HFFc6 (cell line): ENCODE measurements at regions not wholly inside any gene's neighbourhood (a gene's known extent, or its start where the extent isn't known, plus 50 kb on each side); places are given as distances from the start of the nearest gene placed in this dataset.
"Not testable (repeated sequence)": the region's sequence is repeated elsewhere in the genome, so short reads cannot be mapped to it uniquely, and the experiment has no call there.

Experiments
- DNase-seq: peaks from one replicate; pipeline ENCODE4 v3.0.0-alpha.2; 2018
- H3K27ac Mint-ChIP-seq: 2 replicates; pipeline ENCODE4 v1.8.0; 2020; ENCODE audit warnings: mild to moderate bottlenecking, mixed read lengths
- H3K27me3 Mint-ChIP-seq: 2 replicates; pipeline ENCODE4 v1.8.0; 2021; ENCODE audit warnings: mild to moderate bottlenecking, moderate library complexity, mixed read lengths; ENCODE audit not compliant: insufficient read depth
- H3K36me3 Mint-ChIP-seq: 2 replicates; pipeline ENCODE4 v1.8.0; 2021; ENCODE audit warnings: low read depth, mixed read lengths
- H3K4me1 Mint-ChIP-seq: 2 replicates; pipeline ENCODE4 v1.8.0; 2020; ENCODE audit warnings: low read depth, mixed read lengths
- H3K4me3 Mint-ChIP-seq: 2 replicates; pipeline ENCODE4 v1.8.0; 2020; ENCODE audit warnings: mild to moderate bottlenecking, moderate library complexity, mixed read lengths
- H3K9me3 Mint-ChIP-seq: 2 replicates; pipeline ENCODE4 v1.8.0; 2020; ENCODE audit warnings: mild to moderate bottlenecking, mixed read lengths
- TF ChIP-seq, protein P1 (sequence below): fragments of 200-600 bp; sonication (generic); IDR thresholded peaks from 2 replicates; pipeline ENCODE4 v1.5.0; 2021; ENCODE audit warnings: antibody characterized with exemption, mild to moderate bottlenecking

- not testable (repeated sequence) for DNase-seq, H3K4me1 Mint-ChIP-seq, H3K27ac Mint-ChIP-seq, H3K4me3 Mint-ChIP-seq, H3K9me3 Mint-ChIP-seq, H3K27me3 Mint-ChIP-seq, H3K36me3 Mint-ChIP-seq
Observed at GRCh38 chr7:76780693-76781092, 153.6 kb upstream of the POMZP3 start.

DNA sequence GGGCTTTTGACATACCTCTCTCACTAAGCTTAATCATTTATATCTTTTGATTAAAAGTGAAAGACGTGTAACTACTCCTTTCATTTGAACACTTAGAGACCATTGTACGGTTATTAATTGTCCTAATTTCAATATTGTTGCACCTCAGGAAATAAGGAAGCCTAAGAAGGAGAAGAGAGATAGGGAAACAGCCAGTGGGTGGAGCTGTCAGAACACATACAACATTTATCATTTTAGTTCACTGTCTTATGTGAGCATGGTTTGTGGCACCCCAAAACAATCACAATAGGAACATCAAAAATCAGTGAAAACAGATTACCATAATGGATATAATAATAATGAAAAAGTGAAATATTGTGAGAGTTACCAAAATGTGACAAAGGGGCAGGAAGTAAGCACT is 147.2 kb upstream of the POMZP3 start:
- H3K4me3 Mint-ChIP-seq, H3K27ac Mint-ChIP-seq, H3K4me1 Mint-ChIP-seq, H3K27me3 Mint-ChIP-seq, H3K36me3 Mint-ChIP-seq, DNase-seq, H3K9me3 Mint-ChIP-seq: not testable (repeated sequence)
- TF ChIP-seq, protein P1, sequence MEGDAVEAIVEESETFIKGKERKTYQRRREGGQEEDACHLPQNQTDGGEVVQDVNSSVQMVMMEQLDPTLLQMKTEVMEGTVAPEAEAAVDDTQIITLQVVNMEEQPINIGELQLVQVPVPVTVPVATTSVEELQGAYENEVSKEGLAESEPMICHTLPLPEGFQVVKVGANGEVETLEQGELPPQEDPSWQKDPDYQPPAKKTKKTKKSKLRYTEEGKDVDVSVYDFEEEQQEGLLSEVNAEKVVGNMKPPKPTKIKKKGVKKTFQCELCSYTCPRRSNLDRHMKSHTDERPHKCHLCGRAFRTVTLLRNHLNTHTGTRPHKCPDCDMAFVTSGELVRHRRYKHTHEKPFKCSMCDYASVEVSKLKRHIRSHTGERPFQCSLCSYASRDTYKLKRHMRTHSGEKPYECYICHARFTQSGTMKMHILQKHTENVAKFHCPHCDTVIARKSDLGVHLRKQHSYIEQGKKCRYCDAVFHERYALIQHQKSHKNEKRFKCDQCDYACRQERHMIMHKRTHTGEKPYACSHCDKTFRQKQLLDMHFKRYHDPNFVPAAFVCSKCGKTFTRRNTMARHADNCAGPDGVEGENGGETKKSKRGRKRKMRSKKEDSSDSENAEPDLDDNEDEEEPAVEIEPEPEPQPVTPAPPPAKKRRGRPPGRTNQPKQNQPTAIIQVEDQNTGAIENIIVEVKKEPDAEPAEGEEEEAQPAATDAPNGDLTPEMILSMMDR = 0 out of 2 replicates have a peak, but pooled peaks have one; percentile 18

DNA sequence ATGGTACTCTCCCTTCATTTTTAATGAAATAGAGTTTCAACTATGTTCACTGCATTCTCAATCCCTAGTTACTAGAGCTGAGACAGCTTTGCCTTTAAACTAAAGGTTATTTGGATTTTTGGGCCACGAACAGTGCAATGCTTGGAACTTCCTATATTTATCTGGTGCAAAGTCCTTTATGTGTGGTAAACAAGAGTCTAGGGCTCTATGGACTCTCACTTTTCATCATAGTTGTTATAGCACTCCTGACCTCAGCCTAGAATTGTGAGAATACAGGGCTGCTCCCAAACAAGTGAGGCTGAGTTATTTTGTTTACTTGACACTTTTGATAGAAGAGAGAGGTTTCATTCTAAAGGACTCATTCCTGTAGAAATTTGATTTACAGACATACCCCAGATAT is 144.9 kb upstream of the POMZP3 start:
- H3K9me3 Mint-ChIP-seq, H3K4me3 Mint-ChIP-seq, DNase-seq, H3K36me3 Mint-ChIP-seq, H3K4me1 Mint-ChIP-seq, H3K27ac Mint-ChIP-seq, H3K27me3 Mint-ChIP-seq: not testable (repeated sequence)

DNA sequence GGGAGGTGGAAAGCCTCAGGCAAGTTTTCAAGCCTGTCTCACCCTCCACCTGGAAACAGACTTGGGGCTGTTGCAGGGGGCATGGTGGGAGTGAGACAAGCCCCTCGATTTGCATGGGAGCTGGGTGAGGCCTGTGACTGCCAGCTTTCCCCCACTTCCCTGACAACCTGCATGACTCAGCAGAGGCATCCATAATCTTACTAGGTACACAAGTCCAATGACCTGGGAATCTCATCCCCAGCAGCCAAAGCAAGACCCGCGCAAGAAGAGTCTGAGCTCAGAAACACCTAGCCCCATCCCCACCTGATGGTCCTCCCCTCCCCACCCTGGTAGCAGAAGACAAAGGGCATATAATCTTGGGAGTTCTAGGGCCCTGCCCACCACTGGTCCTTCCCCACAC is 136.9 kb upstream of the POMZP3 start:
- not testable (repeated sequence) for H3K36me3 Mint-ChIP-seq, H3K27me3 Mint-ChIP-seq, DNase-seq, H3K27ac Mint-ChIP-seq, H3K4me3 Mint-ChIP-seq
- H3K9me3 Mint-ChIP-seq = peaks cover 19% of the 10 kb centered on the region
- H3K4me1 Mint-ChIP-seq = peaks cover 11% of the 10 kb centered on the region

- H3K9me3 Mint-ChIP-seq = peaks cover 12% of the 10 kb centered on the region
- H3K4me1 Mint-ChIP-seq = peaks cover 11% of the 10 kb centered on the region
- not testable (repeated sequence) for H3K27ac Mint-ChIP-seq, H3K36me3 Mint-ChIP-seq, H3K27me3 Mint-ChIP-seq, H3K4me3 Mint-ChIP-seq
- peak; percentile 6 for DNase-seq
Observed at GRCh38 chr7:76760546-76761220, 133.6 kb upstream of the POMZP3 start.

GRCh38 chr7:76739538-76739937 is 112.5 kb upstream of the POMZP3 start:
- H3K27ac Mint-ChIP-seq, H3K4me1 Mint-ChIP-seq, H3K4me3 Mint-ChIP-seq, H3K9me3 Mint-ChIP-seq, DNase-seq, H3K27me3 Mint-ChIP-seq, H3K36me3 Mint-ChIP-seq: not testable (repeated sequence)

DNA sequence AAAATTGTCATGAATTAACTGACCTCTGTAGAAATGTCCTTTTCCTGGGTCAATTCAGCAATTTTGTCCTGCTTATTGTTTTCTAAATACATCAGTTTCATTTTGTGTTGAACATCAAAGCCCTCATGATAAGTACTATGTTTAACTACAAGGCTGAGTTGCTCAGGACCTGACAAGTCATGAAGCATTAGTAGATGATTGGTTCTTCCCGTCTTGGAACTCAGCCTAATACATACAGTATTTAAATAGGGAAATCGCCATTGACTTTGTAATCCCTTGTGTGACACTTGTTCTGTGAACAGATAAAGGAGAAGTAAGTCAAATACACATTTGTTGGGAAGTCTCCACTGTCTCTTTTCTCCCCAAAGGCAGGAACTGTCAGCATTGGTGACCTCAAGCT is 109.6 kb upstream of the POMZP3 start:
- DNase-seq, H3K9me3 Mint-ChIP-seq, H3K27me3 Mint-ChIP-seq, H3K4me3 Mint-ChIP-seq, H3K4me1 Mint-ChIP-seq, H3K27ac Mint-ChIP-seq, H3K36me3 Mint-ChIP-seq: not testable (repeated sequence)

GRCh38 chr7:76736091-76736490 is 109.0 kb upstream of the POMZP3 start:
- H3K4me3 Mint-ChIP-seq, H3K27ac Mint-ChIP-seq, H3K4me1 Mint-ChIP-seq, DNase-seq, H3K27me3 Mint-ChIP-seq, H3K36me3 Mint-ChIP-seq, H3K9me3 Mint-ChIP-seq: not testable (repeated sequence)

- not testable (repeated sequence) for H3K27ac Mint-ChIP-seq, H3K4me3 Mint-ChIP-seq, H3K4me1 Mint-ChIP-seq, H3K27me3 Mint-ChIP-seq, H3K36me3 Mint-ChIP-seq, H3K9me3 Mint-ChIP-seq, DNase-seq
Observed at GRCh38 chr7:76735668-76736067, 108.6 kb upstream of the POMZP3 start.

DNA sequence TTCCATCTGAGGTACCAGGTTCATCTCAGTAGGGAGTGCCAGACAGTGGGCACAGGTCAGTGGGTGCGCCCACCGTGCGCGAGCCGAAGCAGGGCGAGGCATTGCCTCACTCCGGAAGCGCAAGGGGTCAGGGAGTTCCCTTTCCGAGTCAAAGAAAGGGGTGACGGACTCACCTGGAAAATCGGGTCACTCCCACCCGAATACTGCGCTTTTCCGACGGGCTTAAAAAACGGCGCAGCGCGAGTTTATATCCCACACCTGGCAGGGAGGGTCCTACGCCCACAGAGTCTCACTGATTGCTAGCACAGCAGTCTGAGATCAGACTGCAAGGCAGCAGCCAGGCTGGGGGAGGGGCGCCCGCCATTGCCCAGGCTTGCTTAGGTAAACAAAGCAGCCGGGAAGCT is 101.5 kb upstream of the POMZP3 start:
- not testable (repeated sequence) for H3K4me1 Mint-ChIP-seq, DNase-seq, H3K27ac Mint-ChIP-seq, H3K36me3 Mint-ChIP-seq, H3K4me3 Mint-ChIP-seq, H3K9me3 Mint-ChIP-seq, H3K27me3 Mint-ChIP-seq

DNA sequence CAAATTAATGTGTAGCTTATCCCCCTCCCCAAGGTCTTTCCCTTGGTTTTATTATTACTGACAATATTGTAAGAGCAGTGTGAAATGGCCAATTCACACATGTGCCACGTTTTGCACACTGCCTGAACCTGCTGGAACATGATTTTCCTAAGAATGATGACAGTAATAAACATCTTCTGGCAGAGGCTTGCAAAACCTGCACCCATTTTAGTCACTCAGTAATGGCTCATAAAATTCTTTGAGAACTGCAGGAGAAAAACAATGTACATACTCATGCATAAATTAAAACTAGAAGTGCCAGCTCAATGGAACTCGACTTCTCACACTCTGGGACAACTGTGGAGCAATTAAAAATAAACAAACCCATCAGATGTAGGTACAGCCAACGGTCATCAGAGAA is 96.8 kb upstream of the POMZP3 start:
- DNase-seq, H3K27ac Mint-ChIP-seq, H3K4me3 Mint-ChIP-seq, H3K27me3 Mint-ChIP-seq, H3K4me1 Mint-ChIP-seq, H3K9me3 Mint-ChIP-seq, H3K36me3 Mint-ChIP-seq: not testable (repeated sequence)

DNA sequence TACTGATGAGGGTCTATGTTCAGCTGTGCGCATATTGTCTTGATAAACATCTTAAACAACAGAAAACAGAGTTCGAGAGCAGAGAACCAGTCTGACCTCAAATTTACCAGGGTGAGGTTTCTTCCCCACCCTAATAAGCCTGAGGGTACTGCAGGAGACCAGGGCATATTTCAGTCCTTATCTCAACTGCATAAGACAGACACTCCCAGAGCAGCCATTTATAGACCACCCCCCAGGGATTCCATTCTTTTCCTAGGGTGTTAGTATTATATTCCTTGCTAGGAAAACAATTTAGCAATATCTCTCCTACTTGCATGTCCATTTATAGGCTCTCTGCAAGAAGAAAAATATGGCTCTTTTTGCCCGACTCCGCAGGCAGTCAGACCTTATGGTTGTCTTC is 89.5 kb upstream of the POMZP3 start:
- H3K4me3 Mint-ChIP-seq, H3K36me3 Mint-ChIP-seq, H3K4me1 Mint-ChIP-seq, H3K27ac Mint-ChIP-seq, H3K9me3 Mint-ChIP-seq, DNase-seq, H3K27me3 Mint-ChIP-seq: not testable (repeated sequence)

GRCh38 chr7:76712926-76713325 is 85.8 kb upstream of the POMZP3 start:
- H3K4me1 Mint-ChIP-seq, DNase-seq, H3K9me3 Mint-ChIP-seq: not testable (repeated sequence)

GRCh38 chr7:76711648-76712047 is 84.6 kb upstream of the POMZP3 start:
- not testable (repeated sequence) for DNase-seq, H3K27ac Mint-ChIP-seq, H3K27me3 Mint-ChIP-seq, H3K4me1 Mint-ChIP-seq, H3K36me3 Mint-ChIP-seq, H3K4me3 Mint-ChIP-seq, H3K9me3 Mint-ChIP-seq

More at GRCh38 chr7:76712926-76713325, 85.8 kb upstream of the POMZP3 start:
- H3K27ac Mint-ChIP-seq, H3K4me3 Mint-ChIP-seq, H3K36me3 Mint-ChIP-seq, H3K27me3 Mint-ChIP-seq: not testable (repeated sequence)
